Dendritic cell treated with granulocyte-macrophage colony-stimulating factor and Interleukin-4, amounts not matched to agents 40 ng/mL and 50 ng/mL, for 4 days (primary cell): ENCODE measurements at regions not wholly inside any gene's neighbourhood (a gene's known extent, or its start where the extent isn't known, plus 50 kb on each side); places are given as distances from the start of the nearest gene placed in this dataset.

Source experiments
- H3K27ac Mint-ChIP-seq: one replicate; pipeline ENCODE4 v1.8.0; 2022; ENCODE audit warnings: mild to moderate bottlenecking, mixed read lengths
- H3K27me3 Mint-ChIP-seq: one replicate; pipeline ENCODE4 v1.8.0; 2022; ENCODE audit warnings: mild to moderate bottlenecking, mixed read lengths
- H3K36me3 Mint-ChIP-seq: one replicate; pipeline ENCODE4 v1.8.0; 2022; ENCODE audit warnings: low read depth, mixed read lengths
- H3K4me1 Mint-ChIP-seq: one replicate; pipeline ENCODE4 v1.8.0; 2022; ENCODE audit warnings: low read depth, mixed read lengths
- H3K4me3 Mint-ChIP-seq: one replicate; pipeline ENCODE4 v1.8.0; 2022; ENCODE audit warnings: mild to moderate bottlenecking, moderate library complexity, mixed read lengths
- H3K9me3 Mint-ChIP-seq: one replicate; pipeline ENCODE4 v1.8.0; 2022; ENCODE audit warnings: mixed read lengths
- intact Hi-C: fragments of 100-400 bp; cut with micrococcal nuclease; formaldehyde crosslinking; loops from one replicate; pipeline ENCODE4 v1.15.0; 2022

GRCh38 chr3:36210840-36211651 is 169.3 kb upstream of the STAC start:
- Mint-ChIP-seq H3K4me1 (no peaks in the 10 kb centered on the region), H3K9me3 (no peaks in the 10 kb centered on the region), H3K27ac (no peak overlapping the region), H3K36me3 (no peaks in the 10 kb centered on the region), H3K4me3 (no peak overlapping the region), H3K27me3 (no peaks in the 10 kb centered on the region)
- intact Hi-C loops, result no loop called here

- no peaks in the 10 kb centered on the region for H3K36me3 Mint-ChIP-seq
- no peaks in the 10 kb centered on the region for H3K27me3 Mint-ChIP-seq
- intact Hi-C loops, result no loop called here
- no peak overlapping the region for H3K27ac Mint-ChIP-seq
- H3K4me1 Mint-ChIP-seq, result no peaks in the 10 kb centered on the region
- H3K9me3 Mint-ChIP-seq, result no peaks in the 10 kb centered on the region
- H3K4me3 Mint-ChIP-seq, result no peak overlapping the region
These were observed 168.7 kb upstream of the STAC start for GRCh38 chr3:36211652-36211999.

GRCh38 chr3:36212251-36212650 is 168.1 kb upstream of the STAC start:
- H3K36me3 Mint-ChIP-seq, result no peaks in the 10 kb centered on the region
- H3K4me1 Mint-ChIP-seq, result no peaks in the 10 kb centered on the region
- no peaks in the 10 kb centered on the region for H3K27me3 Mint-ChIP-seq
- H3K4me3 Mint-ChIP-seq, result no peak overlapping the region
- intact Hi-C loops, result no loop called here
- no peak overlapping the region for H3K27ac Mint-ChIP-seq
- no peaks in the 10 kb centered on the region for H3K9me3 Mint-ChIP-seq

GRCh38 chr3:36214460-36214859 is 165.8 kb upstream of the STAC start:
- no peaks in the 10 kb centered on the region for H3K27me3 Mint-ChIP-seq
- H3K36me3 Mint-ChIP-seq, result no peaks in the 10 kb centered on the region
- no peaks in the 10 kb centered on the region for H3K4me1 Mint-ChIP-seq
- H3K27ac Mint-ChIP-seq, result no peak overlapping the region
- H3K4me3 Mint-ChIP-seq, result no peak overlapping the region
- no peaks in the 10 kb centered on the region for H3K9me3 Mint-ChIP-seq
- intact Hi-C loops, result no loop called here

- Mint-ChIP-seq H3K27ac (no peak overlapping the region), H3K4me1 (no peaks in the 10 kb centered on the region)
These were observed 165.1 kb upstream of the STAC start for GRCh38 chr3:36215241-36215640.

GRCh38 chr3:36219398-36219797 is 160.9 kb upstream of the STAC start:
- H3K27me3 Mint-ChIP-seq, result no peaks in the 10 kb centered on the region
- intact Hi-C loops, result no loop called here
- no peaks in the 10 kb centered on the region for H3K4me1 Mint-ChIP-seq
- no peak overlapping the region for H3K4me3 Mint-ChIP-seq
- H3K27ac Mint-ChIP-seq, result no peak overlapping the region
- peaks cover 11% of the 10 kb centered on the region for H3K9me3 Mint-ChIP-seq
- H3K36me3 Mint-ChIP-seq, result no peaks in the 10 kb centered on the region

More at GRCh38 chr3:36215241-36215640, 165.1 kb upstream of the STAC start:
- intact Hi-C loops, result no loop called here
- H3K27me3 Mint-ChIP-seq, result no peaks in the 10 kb centered on the region
- H3K4me3 Mint-ChIP-seq, result no peak overlapping the region
- H3K9me3 Mint-ChIP-seq, result no peaks in the 10 kb centered on the region
- H3K36me3 Mint-ChIP-seq, result no peaks in the 10 kb centered on the region

- Mint-ChIP-seq H3K4me3 (no peak overlapping the region), H3K27ac (no peak overlapping the region), H3K4me1 (no peaks in the 10 kb centered on the region), H3K27me3 (no peaks in the 10 kb centered on the region), H3K36me3 (no peaks in the 10 kb centered on the region), H3K9me3 (peaks cover 16% of the 10 kb centered on the region)
- intact Hi-C loops, result no loop called here
These were observed 160.1 kb upstream of the STAC start for GRCh38 chr3:36220173-36220572.

- Mint-ChIP-seq H3K27ac (no peak overlapping the region), H3K4me3 (no peak overlapping the region), H3K36me3 (no peaks in the 10 kb centered on the region)
These were observed 158.3 kb upstream of the STAC start for GRCh38 chr3:36221975-36222374.

GRCh38 chr3:36227980-36228379 is 152.3 kb upstream of the STAC start:
- no peak overlapping the region for H3K4me3 Mint-ChIP-seq
- no peaks in the 10 kb centered on the region for H3K36me3 Mint-ChIP-seq
- no peaks in the 10 kb centered on the region for H3K4me1 Mint-ChIP-seq
- no peak overlapping the region for H3K27ac Mint-ChIP-seq
- H3K27me3 Mint-ChIP-seq, result no peaks in the 10 kb centered on the region
- H3K9me3 Mint-ChIP-seq, result peaks cover 16% of the 10 kb centered on the region
- intact Hi-C loops, result no loop called here

More at GRCh38 chr3:36221975-36222374, 158.3 kb upstream of the STAC start:
- no peaks in the 10 kb centered on the region for H3K27me3 Mint-ChIP-seq
- intact Hi-C loops, result no loop called here
- no peaks in the 10 kb centered on the region for H3K4me1 Mint-ChIP-seq
- H3K9me3 Mint-ChIP-seq, result peaks cover 26% of the 10 kb centered on the region

- Mint-ChIP-seq H3K36me3 (no peaks in the 10 kb centered on the region), H3K9me3 (peaks cover 24% of the 10 kb centered on the region), H3K4me1 (no peaks in the 10 kb centered on the region), H3K4me3 (no peak overlapping the region), H3K27me3 (no peaks in the 10 kb centered on the region), H3K27ac (no peak overlapping the region)
- intact Hi-C loops, result no loop called here
These were observed 150.8 kb upstream of the STAC start for GRCh38 chr3:36229496-36229895.

GRCh38 chr3:36232797-36233489 is 147.4 kb upstream of the STAC start:
- H3K4me3 Mint-ChIP-seq, result no peak overlapping the region
- no peaks in the 10 kb centered on the region for H3K27me3 Mint-ChIP-seq
- no peak overlapping the region for H3K27ac Mint-ChIP-seq
- no peaks in the 10 kb centered on the region for H3K36me3 Mint-ChIP-seq
- intact Hi-C loops, result no loop called here
- peaks cover 8% of the 10 kb centered on the region for H3K9me3 Mint-ChIP-seq
- no peaks in the 10 kb centered on the region for H3K4me1 Mint-ChIP-seq

- Mint-ChIP-seq H3K27me3 (no peaks in the 10 kb centered on the region), H3K27ac (no peak overlapping the region), H3K4me1 (no peaks in the 10 kb centered on the region), H3K4me3 (no peak overlapping the region), H3K9me3 (no peaks in the 10 kb centered on the region), H3K36me3 (no peaks in the 10 kb centered on the region)
- intact Hi-C loops, result no loop called here
These were observed 135.6 kb upstream of the STAC start for GRCh38 chr3:36244728-36245127.

- intact Hi-C loops, result no loop called here
- H3K27me3 Mint-ChIP-seq, result no peaks in the 10 kb centered on the region
- H3K9me3 Mint-ChIP-seq, result peaks cover 31% of the 10 kb centered on the region
- H3K27ac Mint-ChIP-seq, result no peak overlapping the region
- H3K4me3 Mint-ChIP-seq, result no peak overlapping the region
- H3K4me1 Mint-ChIP-seq, result no peaks in the 10 kb centered on the region
- H3K36me3 Mint-ChIP-seq, result no peaks in the 10 kb centered on the region
These were observed 131.9 kb upstream of the STAC start for GRCh38 chr3:36248374-36248773.

GRCh38 chr3:36250191-36250590 is 130.1 kb upstream of the STAC start:
- Mint-ChIP-seq H3K36me3 (no peaks in the 10 kb centered on the region), H3K27ac (no peak overlapping the region), H3K9me3 (peaks cover 33% of the 10 kb centered on the region), H3K4me1 (no peaks in the 10 kb centered on the region), H3K4me3 (no peak overlapping the region), H3K27me3 (no peaks in the 10 kb centered on the region)
- intact Hi-C loops, result no loop called here
